ENCODE measurements at regions not wholly inside any gene's neighbourhood (a gene's known extent, or its start where the extent isn't known, plus 50 kb on each side); places are given as distances from the start of the nearest gene placed in this dataset.
A peak's percentile ranks its signal among the peaks of the same experiment; 100 is the strongest.

DNA sequence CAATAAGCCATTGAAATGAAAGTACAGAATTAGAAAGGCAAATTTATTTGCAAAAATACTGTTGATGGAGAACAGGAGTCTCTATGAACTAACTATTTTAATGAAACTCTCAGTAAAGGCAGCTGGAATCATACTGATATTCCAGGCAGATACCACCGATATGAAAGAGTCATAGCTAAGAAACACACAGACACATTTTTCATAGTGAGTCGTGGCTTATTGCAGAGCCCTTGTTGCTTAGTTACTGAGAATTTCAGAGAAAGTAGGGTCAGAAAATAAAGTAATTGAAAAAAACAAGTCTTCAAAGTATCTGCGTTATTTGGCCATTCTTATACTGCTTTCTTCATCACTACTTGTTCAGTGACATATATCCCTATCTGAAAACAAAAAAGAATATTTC is 1890.9 kb downstream of the PCDH9 start:
- TF ChIP-seq FOXM1 (IDR thresholded peaks at IDR 0.05; ENCODE audit: borderline replicate concordance, low read depth), result no peak
- TF ChIP-seq, protein P1, sequence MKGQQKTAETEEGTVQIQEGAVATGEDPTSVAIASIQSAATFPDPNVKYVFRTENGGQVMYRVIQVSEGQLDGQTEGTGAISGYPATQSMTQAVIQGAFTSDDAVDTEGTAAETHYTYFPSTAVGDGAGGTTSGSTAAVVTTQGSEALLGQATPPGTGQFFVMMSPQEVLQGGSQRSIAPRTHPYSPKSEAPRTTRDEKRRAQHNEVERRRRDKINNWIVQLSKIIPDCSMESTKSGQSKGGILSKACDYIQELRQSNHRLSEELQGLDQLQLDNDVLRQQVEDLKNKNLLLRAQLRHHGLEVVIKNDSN (IDR thresholded peaks at IDR 0.05), result no peak
- no peak for TF ChIP-seq YY1 (IDR thresholded peaks at IDR 0.05; ENCODE audit: low read depth)
- TF ChIP-seq NFIC (IDR thresholded peaks at IDR 0.05), result no peak

DNA sequence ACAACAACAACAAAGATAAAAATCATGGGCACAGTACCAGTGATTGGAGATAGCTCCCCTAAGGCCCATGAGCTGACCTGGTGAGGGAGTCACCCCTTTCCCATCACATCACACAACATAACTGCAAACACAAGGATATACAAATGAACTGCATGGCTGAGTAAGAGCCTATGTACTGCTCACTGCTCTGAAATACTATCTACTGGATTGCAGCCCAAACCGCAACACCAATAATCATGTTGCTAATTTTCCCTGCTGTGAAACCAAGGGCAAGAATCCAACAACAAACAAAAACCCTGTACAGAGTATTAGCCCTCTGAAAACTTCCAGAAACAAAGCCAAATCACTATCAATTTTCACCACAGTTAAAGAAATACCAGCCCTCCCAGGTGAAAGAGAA is 1893.2 kb downstream of the PCDH9 start:
- no peak for TF ChIP-seq TAF1 (IDR thresholded peaks at IDR 0.05; ENCODE audit: low read depth)
- TF ChIP-seq, protein P2, sequence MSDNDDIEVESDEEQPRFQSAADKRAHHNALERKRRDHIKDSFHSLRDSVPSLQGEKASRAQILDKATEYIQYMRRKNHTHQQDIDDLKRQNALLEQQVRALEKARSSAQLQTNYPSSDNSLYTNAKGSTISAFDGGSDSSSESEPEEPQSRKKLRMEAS (IDR thresholded peaks at IDR 0.05), result no peak
- peak; percentile 50; the same call in 1 of the 2 replicates for TF ChIP-seq TEAD4 (IDR thresholded peaks at IDR 0.05)
- no peak for TF ChIP-seq CREB1 (IDR thresholded peaks at IDR 0.05; ENCODE audit: low read depth)
- no peak for TF ChIP-seq TCF12 (IDR thresholded peaks at IDR 0.05; ENCODE audit: low read depth)
- TF ChIP-seq, protein P1 (IDR thresholded peaks at IDR 0.05), result no peak
- TF ChIP-seq YY1 (IDR thresholded peaks at IDR 0.05; ENCODE audit: low read depth), result no peak
- no peak for TF ChIP-seq RAD21 (IDR thresholded peaks at IDR 0.05; ENCODE audit: low read depth)
- TF ChIP-seq EGR1 (IDR thresholded peaks at IDR 0.05), result no peak
- TF ChIP-seq NFIC (IDR thresholded peaks at IDR 0.05), result peak; percentile 94
- peak; percentile 34; the same call in 1 of the 2 replicates for TF ChIP-seq EP300 (IDR thresholded peaks at IDR 0.05; ENCODE audit: borderline replicate concordance)
- 0 out of 2 replicates have a peak, but pooled peaks have one; percentile 22 for TF ChIP-seq CEBPB (IDR thresholded peaks at IDR 0.05)
- TF ChIP-seq, protein P3, sequence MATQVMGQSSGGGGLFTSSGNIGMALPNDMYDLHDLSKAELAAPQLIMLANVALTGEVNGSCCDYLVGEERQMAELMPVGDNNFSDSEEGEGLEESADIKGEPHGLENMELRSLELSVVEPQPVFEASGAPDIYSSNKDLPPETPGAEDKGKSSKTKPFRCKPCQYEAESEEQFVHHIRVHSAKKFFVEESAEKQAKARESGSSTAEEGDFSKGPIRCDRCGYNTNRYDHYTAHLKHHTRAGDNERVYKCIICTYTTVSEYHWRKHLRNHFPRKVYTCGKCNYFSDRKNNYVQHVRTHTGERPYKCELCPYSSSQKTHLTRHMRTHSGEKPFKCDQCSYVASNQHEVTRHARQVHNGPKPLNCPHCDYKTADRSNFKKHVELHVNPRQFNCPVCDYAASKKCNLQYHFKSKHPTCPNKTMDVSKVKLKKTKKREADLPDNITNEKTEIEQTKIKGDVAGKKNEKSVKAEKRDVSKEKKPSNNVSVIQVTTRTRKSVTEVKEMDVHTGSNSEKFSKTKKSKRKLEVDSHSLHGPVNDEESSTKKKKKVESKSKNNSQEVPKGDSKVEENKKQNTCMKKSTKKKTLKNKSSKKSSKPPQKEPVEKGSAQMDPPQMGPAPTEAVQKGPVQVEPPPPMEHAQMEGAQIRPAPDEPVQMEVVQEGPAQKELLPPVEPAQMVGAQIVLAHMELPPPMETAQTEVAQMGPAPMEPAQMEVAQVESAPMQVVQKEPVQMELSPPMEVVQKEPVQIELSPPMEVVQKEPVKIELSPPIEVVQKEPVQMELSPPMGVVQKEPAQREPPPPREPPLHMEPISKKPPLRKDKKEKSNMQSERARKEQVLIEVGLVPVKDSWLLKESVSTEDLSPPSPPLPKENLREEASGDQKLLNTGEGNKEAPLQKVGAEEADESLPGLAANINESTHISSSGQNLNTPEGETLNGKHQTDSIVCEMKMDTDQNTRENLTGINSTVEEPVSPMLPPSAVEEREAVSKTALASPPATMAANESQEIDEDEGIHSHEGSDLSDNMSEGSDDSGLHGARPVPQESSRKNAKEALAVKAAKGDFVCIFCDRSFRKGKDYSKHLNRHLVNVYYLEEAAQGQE (IDR thresholded peaks at IDR 0.05; ENCODE audit: low read depth), result no peak
- no peak for TF ChIP-seq FOXM1 (IDR thresholded peaks at IDR 0.05; ENCODE audit: borderline replicate concordance, low read depth)
- TF ChIP-seq ZBTB7A (IDR thresholded peaks at IDR 0.05; ENCODE audit: low read depth), result no peak

DNA sequence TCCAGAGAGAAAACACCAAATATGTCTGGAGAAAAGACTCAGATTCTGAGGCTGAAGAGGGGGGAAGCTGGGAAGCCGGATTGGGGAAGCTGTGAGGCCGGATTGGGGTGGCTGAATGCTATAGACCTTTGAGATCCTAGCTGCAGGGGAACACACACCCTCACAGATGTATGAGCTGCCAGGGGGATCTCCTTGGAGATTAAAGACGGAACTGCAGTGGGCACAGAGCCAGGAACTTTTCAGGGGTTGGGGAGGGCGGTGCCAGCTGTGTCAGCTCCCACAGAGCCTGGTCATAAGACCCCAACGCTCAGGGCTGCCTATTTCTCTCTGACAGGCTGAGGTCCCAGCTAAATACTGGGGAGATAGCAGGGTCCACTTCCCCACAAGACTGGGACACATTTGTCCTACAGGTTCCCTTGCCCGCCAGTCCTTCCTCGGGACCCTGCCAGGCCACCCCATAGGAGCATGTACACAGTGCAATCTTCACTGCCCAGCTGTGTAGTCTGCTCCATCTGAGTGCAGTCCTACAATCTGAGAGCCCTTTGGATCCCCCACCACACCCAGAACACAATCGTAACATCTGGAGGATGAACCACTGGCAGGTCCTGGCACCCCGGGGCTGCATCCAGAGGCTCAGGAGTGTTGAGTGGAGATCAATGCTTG is 1893.9 kb downstream of the PCDH9 start:
- TF ChIP-seq NFIC (IDR thresholded peaks at IDR 0.05) (peak; percentile 27; the same call in 1 of the 2 replicates), TEAD4 (IDR thresholded peaks at IDR 0.05) (no peak)

DNA sequence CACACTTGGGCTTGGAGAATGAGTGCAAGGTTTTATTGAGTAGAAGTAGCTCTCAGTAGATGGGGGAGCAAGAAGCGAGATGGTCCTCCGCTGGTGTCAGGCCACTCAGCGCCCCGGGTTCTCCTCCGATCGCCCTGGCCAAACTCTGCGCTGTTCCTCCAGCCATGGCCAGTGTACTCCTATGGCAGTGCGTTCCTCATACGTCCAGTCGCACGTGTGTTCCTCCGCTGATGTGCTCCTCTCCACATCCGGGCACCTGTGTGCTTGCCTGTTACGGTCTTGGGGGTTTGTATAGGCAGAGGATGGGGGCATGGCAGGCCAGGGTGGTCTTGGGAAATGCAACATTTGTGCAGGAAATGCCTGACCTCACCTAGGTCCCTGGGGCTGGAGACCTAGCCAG is 1899.4 kb downstream of the PCDH9 start:
- TF ChIP-seq TAF1 (IDR thresholded peaks at IDR 0.05; ENCODE audit: low read depth) (no peak), YY1 (IDR thresholded peaks at IDR 0.05; ENCODE audit: low read depth) (no peak), CREB1 (IDR thresholded peaks at IDR 0.05; ENCODE audit: low read depth) (no peak), FOXM1 (IDR thresholded peaks at IDR 0.05; ENCODE audit: borderline replicate concordance, low read depth) (no peak), CEBPB (IDR thresholded peaks at IDR 0.05) (no peak)
- TF ChIP-seq, protein P3 (IDR thresholded peaks at IDR 0.05; ENCODE audit: low read depth), result no peak
- TF ChIP-seq, protein P2 (IDR thresholded peaks at IDR 0.05), result no peak

DNA sequence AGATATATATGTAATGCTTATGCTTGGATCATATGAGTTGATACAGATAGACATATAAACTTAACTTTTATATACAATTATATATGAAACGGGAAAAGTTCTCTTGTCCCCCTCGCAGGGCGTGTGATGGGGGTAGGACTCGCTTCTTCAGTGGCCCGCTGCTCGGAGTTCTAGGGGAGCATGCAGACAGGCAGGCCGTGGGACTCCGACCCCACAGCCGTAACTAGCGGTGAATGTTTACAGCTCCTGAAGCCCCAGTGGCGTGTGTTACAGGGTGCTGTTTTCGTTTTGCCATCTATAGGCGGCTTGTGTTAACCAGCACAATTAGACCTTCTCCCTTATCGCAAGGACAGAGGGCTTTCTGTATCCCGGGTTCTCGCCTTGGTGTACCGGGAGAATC is 1899.8 kb downstream of the PCDH9 start:
- no peak for TF ChIP-seq TCF12 (IDR thresholded peaks at IDR 0.05; ENCODE audit: low read depth)
- TF ChIP-seq CEBPB (IDR thresholded peaks at IDR 0.05), result no peak
- TF ChIP-seq EGR1 (IDR thresholded peaks at IDR 0.05), result no peak
- TF ChIP-seq TEAD4 (IDR thresholded peaks at IDR 0.05), result no peak
- no peak for TF ChIP-seq CREB1 (IDR thresholded peaks at IDR 0.05; ENCODE audit: low read depth)
- no peak for TF ChIP-seq FOXM1 (IDR thresholded peaks at IDR 0.05; ENCODE audit: borderline replicate concordance, low read depth)
- TF ChIP-seq, protein P1 (IDR thresholded peaks at IDR 0.05), result no peak
- TF ChIP-seq, protein P3 (IDR thresholded peaks at IDR 0.05; ENCODE audit: low read depth), result no peak
- TF ChIP-seq, protein P2 (IDR thresholded peaks at IDR 0.05), result no peak
- no peak for TF ChIP-seq TAF1 (IDR thresholded peaks at IDR 0.05; ENCODE audit: low read depth)
- TF ChIP-seq YY1 (IDR thresholded peaks at IDR 0.05; ENCODE audit: low read depth), result no peak
